GM12865 (cell line): ENCODE measurements at regions not wholly inside any gene's neighbourhood (a gene's known extent, or its start where the extent isn't known, plus 50 kb on each side); places are given as distances from the start of the nearest gene placed in this dataset.
"Not testable (repeated sequence)": the region's sequence is repeated elsewhere in the genome, so short reads cannot be mapped to it uniquely, and the experiment has no call there.

Experiments
- DNase-seq: peaks from one replicate; pipeline ENCODE4 v3.0.0; 2010; ENCODE audit warnings: low read depth
- H3K4me3 ChIP-seq: 2 replicates; pipeline ENCODE4 v1.5.1; 2011; ENCODE audit warnings: mild to moderate bottlenecking, low read depth, low read length, control low read depth
- TF ChIP-seq, protein P1 (sequence below): IDR thresholded peaks from 2 replicates; pipeline ENCODE4 v1.5.1; 2011; ENCODE audit warnings: low read length, control low read depth, low read depth, inconsistent platforms; ENCODE audit not compliant: insufficient read depth; ENCODE audit errors: missing control alignments

GRCh38 chr5:111834926-111835599 lies 78.1 kb upstream of the NREP start:
- TF ChIP-seq, protein P1, sequence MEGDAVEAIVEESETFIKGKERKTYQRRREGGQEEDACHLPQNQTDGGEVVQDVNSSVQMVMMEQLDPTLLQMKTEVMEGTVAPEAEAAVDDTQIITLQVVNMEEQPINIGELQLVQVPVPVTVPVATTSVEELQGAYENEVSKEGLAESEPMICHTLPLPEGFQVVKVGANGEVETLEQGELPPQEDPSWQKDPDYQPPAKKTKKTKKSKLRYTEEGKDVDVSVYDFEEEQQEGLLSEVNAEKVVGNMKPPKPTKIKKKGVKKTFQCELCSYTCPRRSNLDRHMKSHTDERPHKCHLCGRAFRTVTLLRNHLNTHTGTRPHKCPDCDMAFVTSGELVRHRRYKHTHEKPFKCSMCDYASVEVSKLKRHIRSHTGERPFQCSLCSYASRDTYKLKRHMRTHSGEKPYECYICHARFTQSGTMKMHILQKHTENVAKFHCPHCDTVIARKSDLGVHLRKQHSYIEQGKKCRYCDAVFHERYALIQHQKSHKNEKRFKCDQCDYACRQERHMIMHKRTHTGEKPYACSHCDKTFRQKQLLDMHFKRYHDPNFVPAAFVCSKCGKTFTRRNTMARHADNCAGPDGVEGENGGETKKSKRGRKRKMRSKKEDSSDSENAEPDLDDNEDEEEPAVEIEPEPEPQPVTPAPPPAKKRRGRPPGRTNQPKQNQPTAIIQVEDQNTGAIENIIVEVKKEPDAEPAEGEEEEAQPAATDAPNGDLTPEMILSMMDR = no peak
- H3K4me3 ChIP-seq = no peak overlapping the region
- peak; percentile 5 for DNase-seq

- DNase-seq = no peak
- H3K4me3 ChIP-seq = no peak overlapping the region
- TF ChIP-seq, protein P1 = no peak
These were observed 73.3 kb upstream of the NREP start for GRCh38 chr5:111830333-111830732.

DNA sequence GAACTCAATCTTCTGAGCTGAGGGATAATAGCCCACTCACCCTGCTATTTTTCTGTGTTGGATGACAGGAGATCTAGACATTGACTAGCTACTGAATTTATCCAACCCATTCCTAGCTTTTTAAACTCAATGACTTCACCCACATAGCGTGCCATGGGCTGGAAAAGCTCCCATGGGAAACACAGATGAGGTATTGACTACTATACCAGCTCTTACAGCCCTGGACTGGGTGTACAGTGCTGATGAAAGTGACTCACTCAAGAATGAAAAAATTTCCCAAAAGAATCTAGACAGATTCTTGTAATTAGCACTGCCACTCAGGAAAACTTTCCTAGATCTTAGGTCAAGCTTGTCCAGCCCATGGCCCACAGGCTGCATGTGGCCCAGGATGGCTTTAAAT lies 72.7 kb upstream of the NREP start:
- H3K4me3 ChIP-seq = no peak overlapping the region
- no peak for DNase-seq
- TF ChIP-seq, protein P1 = no peak

GRCh38 chr5:111826064-111826463 lies 69.1 kb upstream of the NREP start:
- TF ChIP-seq, protein P1 = no peak
- H3K4me3 ChIP-seq = no peak overlapping the region
- DNase-seq = no peak

DNA sequence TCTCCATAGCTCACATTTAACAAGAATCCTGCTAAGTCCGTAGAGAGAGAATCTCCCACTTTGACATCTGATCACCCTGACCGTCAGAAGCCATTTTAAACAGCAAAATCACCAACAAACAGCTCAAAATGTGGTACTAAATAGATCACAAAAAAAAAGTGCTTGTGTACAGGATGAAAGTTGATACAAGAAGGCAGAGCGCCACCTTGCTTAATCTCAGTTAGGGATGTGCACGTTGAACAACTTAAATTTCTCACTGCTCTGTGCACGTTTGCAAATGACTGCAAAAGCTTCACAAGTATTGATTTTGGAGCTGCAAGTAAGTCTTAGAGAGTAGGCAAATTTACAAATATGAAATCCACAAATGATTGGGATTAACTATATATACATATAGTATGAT lies 63.1 kb upstream of the NREP start:
- DNase-seq = no peak
- H3K4me3 ChIP-seq = no peak overlapping the region
- TF ChIP-seq, protein P1 = no peak

DNA sequence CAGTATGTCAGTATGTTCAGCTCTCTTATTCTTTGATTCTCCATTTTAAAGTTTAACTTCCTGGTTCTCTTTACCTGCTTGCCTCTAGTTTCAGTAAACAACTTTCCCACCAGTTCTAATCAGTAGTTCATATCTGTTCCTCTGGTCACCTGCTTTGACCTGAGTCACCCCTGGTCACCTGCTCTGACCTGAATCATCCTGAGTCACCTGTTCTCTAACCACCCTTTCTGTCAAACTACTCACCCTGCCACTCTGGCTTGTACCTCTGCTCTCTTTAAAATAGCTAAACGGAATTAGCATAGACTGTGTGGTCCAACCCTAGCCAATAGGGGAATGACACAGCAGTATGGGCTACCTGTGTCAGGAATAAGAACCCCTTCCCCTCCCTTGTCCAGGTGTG lies 62.0 kb upstream of the NREP start:
- not testable (repeated sequence) for H3K4me3 ChIP-seq, DNase-seq

DNA sequence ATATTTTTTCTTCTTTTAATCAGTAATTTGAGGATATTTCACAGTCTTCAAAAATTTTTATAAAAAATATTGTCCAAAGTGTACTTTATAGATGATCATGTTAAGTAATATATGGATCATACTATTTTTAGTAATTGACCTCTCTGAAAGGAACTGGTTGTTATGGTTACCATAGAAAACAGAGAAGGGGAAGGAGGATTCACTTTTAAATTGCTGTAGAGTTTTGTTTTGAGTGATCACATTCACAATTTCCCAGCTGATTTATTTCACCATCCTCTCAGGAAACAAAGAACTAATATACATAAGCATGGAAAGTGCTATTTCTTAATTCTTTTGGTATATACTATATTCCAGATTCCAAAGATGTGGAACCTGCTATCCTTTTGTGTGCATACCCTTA lies 56.5 kb upstream of the NREP start:
- H3K4me3 ChIP-seq = no peak overlapping the region
- no peak for DNase-seq
- TF ChIP-seq, protein P1 = no peak
